SH-SY5Y (cell line): ENCODE measurements at regions not wholly inside any gene's neighbourhood (a gene's known extent, or its start where the extent isn't known, plus 50 kb on each side); places are given as distances from the start of the nearest gene placed in this dataset.

Source experiments
- GATA2 ChIP-seq: IDR thresholded peaks from 2 replicates; pipeline ENCODE4 v1.6.1; 2011; ENCODE audit warnings: mild to moderate bottlenecking, low read depth, low read length
- GATA3 ChIP-seq: IDR thresholded peaks from 2 replicates; pipeline ENCODE4 v1.6.1; 2011; ENCODE audit warnings: low read depth, mild to moderate bottlenecking, low read length, moderate library complexity

GRCh38 chr2:120448961-120449810 lies 103.2 kb downstream of the INHBB start:
- no peak for TF ChIP-seq GATA3
- TF ChIP-seq GATA2, result no peak
